Osteocyte (in vitro differentiated cells): ENCODE measurements at regions not wholly inside any gene's neighbourhood (a gene's known extent, or its start where the extent isn't known, plus 50 kb on each side); places are given as distances from the start of the nearest gene placed in this dataset.
"Not testable (repeated sequence)": the region's sequence is repeated elsewhere in the genome, so short reads cannot be mapped to it uniquely, and the experiment has no call there.

Experiments
- DNase-seq: peaks from one replicate; pipeline ENCODE4 v3.0.0; 2021; ENCODE audit warnings: mixed read lengths; ENCODE audit not compliant: unreplicated experiment; ENCODE audit errors: extremely low spot score
- H3K27ac Mint-ChIP-seq: one replicate; pipeline ENCODE4 v1.8.0; 2021; ENCODE audit warnings: mild to moderate bottlenecking, mixed read lengths; ENCODE audit not compliant: unreplicated experiment
- H3K27me3 Mint-ChIP-seq: one replicate; pipeline ENCODE4 v1.8.0; 2021; ENCODE audit warnings: mixed read lengths; ENCODE audit not compliant: unreplicated experiment
- H3K36me3 Mint-ChIP-seq: one replicate; pipeline ENCODE4 v1.8.0; 2021; ENCODE audit warnings: mixed read lengths; ENCODE audit not compliant: unreplicated experiment
- H3K4me1 Mint-ChIP-seq: one replicate; pipeline ENCODE4 v1.8.0; 2021; ENCODE audit warnings: mixed read lengths; ENCODE audit not compliant: unreplicated experiment
- H3K4me3 Mint-ChIP-seq: one replicate; pipeline ENCODE4 v1.8.0; 2021; ENCODE audit warnings: mild to moderate bottlenecking, moderate library complexity, mixed read lengths; ENCODE audit not compliant: unreplicated experiment
- H3K9me3 Mint-ChIP-seq: one replicate; pipeline ENCODE4 v1.8.0; 2021; ENCODE audit warnings: mixed read lengths; ENCODE audit not compliant: unreplicated experiment
- TF ChIP-seq, protein P1 (sequence below): fragments of 200-600 bp; sonication (generic); IDR thresholded peaks from 2 replicates; pipeline ENCODE4 v1.5.0; 2021; ENCODE audit warnings: antibody characterized with exemption, mild to moderate bottlenecking, moderate library complexity

DNA sequence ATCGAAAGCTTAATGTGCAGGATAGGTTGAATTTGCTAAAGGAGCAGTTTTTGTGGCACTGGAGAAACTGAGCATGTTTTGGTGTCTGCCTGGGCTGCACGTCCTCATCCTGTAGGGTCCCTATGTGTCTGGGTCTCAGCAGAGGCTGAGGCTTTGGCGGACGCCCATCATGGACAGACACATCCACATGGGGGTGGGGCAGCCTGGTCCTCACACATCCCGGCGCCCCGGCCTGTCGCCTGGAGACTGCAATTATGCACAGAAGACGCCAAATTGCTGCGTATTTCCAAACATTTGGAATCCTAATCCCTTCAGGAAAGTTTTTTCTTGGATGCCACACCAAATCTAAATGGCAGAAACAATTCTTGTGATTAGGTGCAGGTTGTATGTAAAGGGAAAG, 128.2 kb upstream of the TWIST2 start:
- peak; percentile 76 for DNase-seq
- Mint-ChIP-seq H3K4me1 (no peaks in the 10 kb centered on the region), H3K9me3 (peaks cover 18% of the 10 kb centered on the region), H3K27ac (no peak overlapping the region), H3K27me3 (no peaks in the 10 kb centered on the region), H3K4me3 (no peak overlapping the region), H3K36me3 (no peaks in the 10 kb centered on the region)
- TF ChIP-seq, protein P1, sequence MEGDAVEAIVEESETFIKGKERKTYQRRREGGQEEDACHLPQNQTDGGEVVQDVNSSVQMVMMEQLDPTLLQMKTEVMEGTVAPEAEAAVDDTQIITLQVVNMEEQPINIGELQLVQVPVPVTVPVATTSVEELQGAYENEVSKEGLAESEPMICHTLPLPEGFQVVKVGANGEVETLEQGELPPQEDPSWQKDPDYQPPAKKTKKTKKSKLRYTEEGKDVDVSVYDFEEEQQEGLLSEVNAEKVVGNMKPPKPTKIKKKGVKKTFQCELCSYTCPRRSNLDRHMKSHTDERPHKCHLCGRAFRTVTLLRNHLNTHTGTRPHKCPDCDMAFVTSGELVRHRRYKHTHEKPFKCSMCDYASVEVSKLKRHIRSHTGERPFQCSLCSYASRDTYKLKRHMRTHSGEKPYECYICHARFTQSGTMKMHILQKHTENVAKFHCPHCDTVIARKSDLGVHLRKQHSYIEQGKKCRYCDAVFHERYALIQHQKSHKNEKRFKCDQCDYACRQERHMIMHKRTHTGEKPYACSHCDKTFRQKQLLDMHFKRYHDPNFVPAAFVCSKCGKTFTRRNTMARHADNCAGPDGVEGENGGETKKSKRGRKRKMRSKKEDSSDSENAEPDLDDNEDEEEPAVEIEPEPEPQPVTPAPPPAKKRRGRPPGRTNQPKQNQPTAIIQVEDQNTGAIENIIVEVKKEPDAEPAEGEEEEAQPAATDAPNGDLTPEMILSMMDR: no peak

DNA sequence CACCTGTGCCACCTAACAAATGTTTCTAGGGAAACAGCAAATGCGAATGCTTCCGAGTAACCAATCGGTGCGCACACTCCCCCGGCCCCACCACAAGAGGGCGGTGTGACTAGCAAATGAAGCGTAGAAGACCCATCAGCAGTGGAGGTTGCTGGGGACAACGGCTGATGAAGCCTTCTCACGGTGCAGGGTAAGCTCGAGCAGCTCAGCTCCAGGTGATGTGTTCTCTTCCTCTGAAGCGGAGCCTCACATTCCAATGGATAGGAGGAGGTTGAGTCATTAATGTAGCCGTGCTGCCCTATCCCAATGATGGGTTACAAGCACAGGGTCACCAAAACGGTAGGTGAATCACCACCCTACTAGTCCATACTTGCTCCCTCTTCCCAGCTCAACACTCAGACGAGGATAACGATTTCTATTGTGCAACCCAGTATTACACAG, 127.6 kb upstream of the TWIST2 start:
- Mint-ChIP-seq H3K4me1 (no peaks in the 10 kb centered on the region), H3K36me3 (no peaks in the 10 kb centered on the region), H3K4me3 (no peak overlapping the region), H3K27me3 (no peaks in the 10 kb centered on the region), H3K27ac (no peak overlapping the region), H3K9me3 (peaks cover 18% of the 10 kb centered on the region)
- TF ChIP-seq, protein P1: peak; percentile 53
- DNase-seq: peak; percentile 77

DNA sequence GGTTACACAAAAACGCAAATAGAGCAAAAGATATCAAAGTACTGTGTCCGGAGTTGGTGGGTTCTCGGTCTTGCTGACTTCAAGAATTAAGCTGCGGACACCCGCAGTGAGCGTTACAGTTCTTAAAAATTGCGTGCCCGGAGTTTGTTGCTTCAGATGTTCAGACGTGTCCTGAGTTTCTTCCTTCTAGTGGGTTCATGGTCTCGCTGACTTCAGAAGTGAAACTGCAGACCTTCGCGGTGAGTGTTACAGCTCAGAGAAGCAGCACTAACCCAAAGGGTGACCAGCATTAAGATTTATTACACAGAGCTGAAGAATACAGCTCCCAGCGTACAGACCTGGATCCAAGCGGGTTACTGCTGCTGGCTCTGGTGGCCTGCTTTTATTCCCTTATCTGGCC, 125.7 kb upstream of the TWIST2 start:
- H3K27me3 Mint-ChIP-seq: no peaks in the 10 kb centered on the region
- no peaks in the 10 kb centered on the region for H3K4me1 Mint-ChIP-seq
- no peaks in the 10 kb centered on the region for H3K36me3 Mint-ChIP-seq
- peaks cover 18% of the 10 kb centered on the region for H3K9me3 Mint-ChIP-seq
- DNase-seq: no peak
- H3K4me3 Mint-ChIP-seq: no peak overlapping the region
- TF ChIP-seq, protein P1: no peak
- H3K27ac Mint-ChIP-seq: no peak overlapping the region

DNA sequence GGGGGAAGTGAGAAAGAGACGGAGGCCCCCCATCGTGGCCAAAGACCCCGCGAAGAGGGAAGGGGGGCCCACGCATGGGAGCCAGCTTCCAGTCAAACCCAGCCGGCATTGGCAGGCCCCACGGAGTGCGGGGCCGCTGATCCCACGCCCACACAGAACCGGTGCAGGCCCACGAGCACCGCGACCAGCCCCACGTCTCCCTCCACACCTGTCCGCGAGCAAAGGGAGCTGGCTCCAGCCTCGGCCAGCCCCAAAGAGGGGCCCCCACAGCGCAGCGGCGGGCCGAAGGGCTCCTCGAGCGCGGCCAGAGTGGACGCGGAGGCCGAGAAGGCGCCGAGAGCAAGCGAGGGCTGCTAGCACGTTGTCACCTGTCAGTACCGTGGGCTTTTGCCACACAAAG, 125.0 kb upstream of the TWIST2 start:
- DNase-seq: peak; percentile 75
- H3K36me3 Mint-ChIP-seq: no peaks in the 10 kb centered on the region
- H3K4me1 Mint-ChIP-seq: no peaks in the 10 kb centered on the region
- H3K27ac Mint-ChIP-seq: no peak overlapping the region
- TF ChIP-seq, protein P1: no peak
- no peak overlapping the region for H3K4me3 Mint-ChIP-seq
- no peaks in the 10 kb centered on the region for H3K27me3 Mint-ChIP-seq
- H3K9me3 Mint-ChIP-seq: peaks cover 18% of the 10 kb centered on the region

DNA sequence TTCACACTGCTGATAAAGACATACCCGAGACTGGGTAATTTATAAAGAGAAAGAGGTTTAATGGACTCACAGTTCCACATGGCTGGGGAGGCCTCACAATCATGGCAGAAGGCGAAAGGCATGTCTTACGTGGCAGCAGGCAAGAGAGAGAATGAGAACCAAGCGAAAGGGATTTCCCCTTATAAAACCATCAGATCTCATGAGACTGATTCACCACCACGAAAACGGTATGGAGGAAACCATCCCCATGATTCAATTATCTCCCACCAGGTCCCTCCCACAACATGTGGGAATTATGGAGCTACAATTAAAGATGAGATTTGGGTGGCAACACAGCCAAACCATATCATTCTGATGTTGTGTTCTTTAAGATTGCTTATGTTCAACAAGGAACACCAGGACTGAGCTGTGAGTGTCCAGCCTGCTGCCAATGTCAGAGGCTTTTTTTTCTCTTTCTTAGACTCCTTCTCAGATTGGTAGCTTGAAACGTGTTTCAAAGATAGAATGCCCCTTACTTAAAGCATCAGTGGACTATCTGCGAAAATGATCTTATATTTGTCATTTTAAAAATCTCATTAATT, 124.1 kb upstream of the TWIST2 start:
- not testable (repeated sequence) for H3K27me3 Mint-ChIP-seq, H3K27ac Mint-ChIP-seq, H3K36me3 Mint-ChIP-seq, H3K4me3 Mint-ChIP-seq, H3K4me1 Mint-ChIP-seq, DNase-seq
- H3K9me3 Mint-ChIP-seq: peaks cover 18% of the 10 kb centered on the region

DNA sequence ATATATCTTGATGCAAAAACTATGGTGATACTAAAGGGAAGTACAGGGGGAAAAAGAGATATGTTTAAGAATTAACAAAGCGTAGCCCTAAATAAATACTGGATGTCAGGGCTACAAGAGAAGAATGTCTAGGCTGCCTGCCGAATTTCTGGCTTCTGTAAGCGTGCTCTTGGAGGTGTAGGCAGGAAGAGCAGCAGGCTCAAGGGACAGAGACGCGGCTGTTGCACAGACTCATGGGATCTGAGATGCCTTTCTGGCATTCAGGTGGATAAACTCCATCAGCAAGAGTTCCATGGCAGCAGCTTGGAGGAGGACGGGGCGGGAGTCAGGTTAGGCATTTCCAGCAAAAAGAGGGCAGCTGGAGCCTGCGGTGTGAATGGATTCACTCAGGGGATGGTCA, 123.2 kb upstream of the TWIST2 start:
- no peaks in the 10 kb centered on the region for H3K36me3 Mint-ChIP-seq
- H3K9me3 Mint-ChIP-seq: peaks cover 18% of the 10 kb centered on the region
- DNase-seq: no peak
- H3K27me3 Mint-ChIP-seq: no peaks in the 10 kb centered on the region
- H3K4me1 Mint-ChIP-seq: peaks cover 2% of the 10 kb centered on the region
- H3K27ac Mint-ChIP-seq: no peak overlapping the region
- TF ChIP-seq, protein P1: no peak
- H3K4me3 Mint-ChIP-seq: no peak overlapping the region
